H1 (cell line): ENCODE measurements at regions not wholly inside any gene's neighbourhood (a gene's known extent, or its start where the extent isn't known, plus 50 kb on each side); places are given as distances from the start of the nearest gene placed in this dataset.

ENCODE experiments used
- CTCF ChIA-PET: fragments of 300-600 bp; sonication (Branson Sonifier 250); formaldehyde crosslinking; loops from one replicate; lab custom pipeline; 2021; ENCODE audit not compliant: partially characterized antibody; lab: Charles Lee
- POLR2A ChIA-PET: fragments of 300-600 bp; sonication (Branson Sonifier 250); formaldehyde crosslinking; loops from one replicate; lab custom pipeline; 2021; ENCODE audit warnings: inconsistent platforms; ENCODE audit not compliant: partially characterized antibody; lab: Charles Lee
- DNase-seq, 2 experiments: peaks; one replicate each; pipeline versions ENCODE4 v3.0.0 to v3.0.0-alpha.2; 2010 to 2022; ENCODE audit warnings: low spot score in 2 of 2, low read depth in 1 of 2, mixed read lengths in 1 of 2
- FAIRE-seq: peaks from 2 replicates; lab custom pipeline; 2011; peaks lifted over from hg19 to GRCh38; lab: Jason Lieb, UNC
- H2AFZ ChIP-seq: 2 replicates; pipeline ENCODE4 v1.8.1; 2012; ENCODE audit warnings: low read length, inconsistent platforms
- H2AK5ac ChIP-seq: 2 replicates; pipeline ENCODE4 v1.6.1; 2013; ENCODE audit warnings: low read depth, low read length
- H2BK120ac ChIP-seq: replicated peaks from 2 replicates; pipeline ENCODE3; 2013; ENCODE audit warnings: low read depth, low read length, inconsistent platforms
- H2BK12ac ChIP-seq: 2 replicates; pipeline ENCODE4 v1.6.1; 2013; ENCODE audit warnings: low read depth, low read length
- H2BK15ac ChIP-seq: 2 replicates; pipeline ENCODE4 v1.6.1; 2013; ENCODE audit warnings: low read length
- H2BK20ac ChIP-seq: 2 replicates; pipeline ENCODE4 v1.6.1; 2013; ENCODE audit warnings: low read length
- H2BK5ac ChIP-seq: 2 replicates; pipeline ENCODE4 v1.6.1; 2013; ENCODE audit warnings: low read depth, low read length
- H3K14ac ChIP-seq: 2 replicates; pipeline ENCODE4 v1.6.1; 2013; ENCODE audit warnings: inconsistent platforms; ENCODE audit not compliant: insufficient read length
- H3K18ac ChIP-seq: 2 replicates; pipeline ENCODE4 v1.6.1; 2013; ENCODE audit warnings: low read length; ENCODE audit errors: extremely low read depth
- H3K23ac ChIP-seq: 2 replicates; pipeline ENCODE4 v1.6.1; 2013; ENCODE audit warnings: inconsistent platforms; ENCODE audit not compliant: insufficient read length
- H3K23me2 ChIP-seq: 2 replicates; pipeline ENCODE4 v1.6.1; 2013; ENCODE audit warnings: low read depth, low read length
- H3K27ac ChIP-seq: 2 replicates; pipeline ENCODE4 v1.6.1; 2011; ENCODE audit warnings: low read depth, low read length, inconsistent platforms
- H3K27me3 ChIP-seq, 4 experiments: replicated peaks in 1 of 4; 1 replicate in 1 of 4; 2 replicates in 3 of 4; pipeline versions ENCODE4 v1.6.1 to v1.8.1; 2011 to 2013; ENCODE audit warnings: low read length in 3 of 4, mild to moderate bottlenecking in 3 of 4, inconsistent platforms in 2 of 4, mixed read lengths in 2 of 4, moderate library complexity in 1 of 4; ENCODE audit not compliant: control insufficient read depth in 3 of 4, insufficient read depth in 3 of 4; ENCODE audit errors: extremely low read depth in 1 of 4
- H3K36me3 ChIP-seq, 4 experiments: 2 replicates each; pipeline versions ENCODE4 v1.6.1 to v1.8.1; 2011 to 2013; ENCODE audit warnings: mild to moderate bottlenecking in 4 of 4, low read length in 3 of 4, moderate library complexity in 2 of 4, control low read depth in 1 of 4, inconsistent platforms in 1 of 4; ENCODE audit not compliant: insufficient read depth in 4 of 4, control insufficient read depth in 2 of 4
- H3K4ac ChIP-seq: replicated peaks from 2 replicates; pipeline ENCODE3; 2013; ENCODE audit warnings: low read length, low read depth, mixed read lengths, inconsistent platforms; ENCODE audit not compliant: insufficient read length
- H3K4me1 ChIP-seq, 4 experiments: replicated peaks in 1 of 4; 1 replicate in 1 of 4; 2 replicates in 3 of 4; pipeline versions ENCODE4 v1.6.1 to v1.8.1; 2011 to 2013; ENCODE audit warnings: low read length in 3 of 4, inconsistent platforms in 2 of 4, mixed read lengths in 1 of 4; ENCODE audit not compliant: insufficient read depth in 4 of 4, control insufficient read depth in 3 of 4
- H3K4me2 ChIP-seq, 2 experiments: 2 replicates each; pipeline versions ENCODE4 v1.6.1 to v1.8.1; 2011 to 2013; ENCODE audit warnings: low read depth in 2 of 2, low read length in 2 of 2, control low read depth in 1 of 2, inconsistent platforms in 1 of 2, mild to moderate bottlenecking in 1 of 2; ENCODE audit not compliant: insufficient read depth in 1 of 2
- H3K4me3 ChIP-seq, 4 experiments: fragments of 200-600, 300-600 bp in 1 of 4; sonication (generic), shearing (Covaris generic), sonication (Bioruptor Twin) in 1 of 4; 2 replicates each; pipeline versions ENCODE4 v1.5.1 to v1.8.1; 2011 to 2016; ENCODE audit warnings: low read length in 4 of 4, low read depth in 3 of 4, control low read depth in 2 of 4, inconsistent platforms in 2 of 4, mild to moderate bottlenecking in 2 of 4, mixed read lengths in 1 of 4, moderate library complexity in 1 of 4; ENCODE audit not compliant: insufficient read depth in 2 of 4; ENCODE audit errors: extremely low read depth in 1 of 4
- H3K56ac ChIP-seq: replicated peaks from 2 replicates; pipeline ENCODE3; 2013; ENCODE audit warnings: low read depth, mild to moderate bottlenecking, mixed read lengths, low read length, inconsistent platforms; ENCODE audit not compliant: insufficient read length
- H3K79me1 ChIP-seq: 2 replicates; pipeline ENCODE4 v1.6.1; 2013; ENCODE audit warnings: low read depth, low read length, control low read depth
- H3K79me2 ChIP-seq, 2 experiments: 2 replicates each; pipeline versions ENCODE4 v1.6.1 to v1.8.1; 2012 to 2013; ENCODE audit warnings: low read length in 2 of 2, mild to moderate bottlenecking in 2 of 2, inconsistent platforms in 1 of 2; ENCODE audit not compliant: insufficient read depth in 2 of 2, control insufficient read depth in 1 of 2
- H3K9ac ChIP-seq, 4 experiments: replicated peaks in 1 of 4; 1 replicate in 1 of 4; 2 replicates in 3 of 4; pipeline versions ENCODE4 v1.6.1 to v1.8.1; 2011 to 2013; ENCODE audit warnings: low read depth in 3 of 4, low read length in 3 of 4, control low read depth in 2 of 4, mild to moderate bottlenecking in 2 of 4, moderate library complexity in 2 of 4, inconsistent platforms in 1 of 4; ENCODE audit errors: extremely low read depth in 1 of 4
- H3K9me3 ChIP-seq, 2 experiments: 2 replicates each; pipeline versions ENCODE4 v1.6.1 to v1.8.1; 2012 to 2013; ENCODE audit warnings: mild to moderate bottlenecking in 2 of 2, moderate library complexity in 2 of 2, control low read depth in 1 of 2, inconsistent platforms in 1 of 2, low read depth in 1 of 2, low read length in 1 of 2, mixed read lengths in 1 of 2; ENCODE audit not compliant: insufficient read depth in 2 of 2
- H4K20me1 ChIP-seq, 2 experiments: replicated peaks in 1 of 2; 2 replicates each; pipeline versions ENCODE3 to v1.8.1; 2011 to 2013; ENCODE audit warnings: inconsistent platforms in 2 of 2, low read length in 2 of 2, mild to moderate bottlenecking in 1 of 2; ENCODE audit not compliant: insufficient read depth in 2 of 2, control insufficient read depth in 1 of 2
- H4K5ac ChIP-seq: 2 replicates; pipeline ENCODE4 v1.6.1; 2013; ENCODE audit warnings: low read length, low read depth, mixed read lengths, inconsistent platforms; ENCODE audit not compliant: insufficient read length
- H4K8ac ChIP-seq: 2 replicates; pipeline ENCODE4 v1.8.0; 2013; ENCODE audit warnings: mild to moderate bottlenecking, moderate library complexity, low read length, inconsistent platforms; ENCODE audit not compliant: insufficient read depth; ENCODE audit errors: extremely low read depth
- H4K91ac ChIP-seq: replicated peaks from 2 replicates; pipeline ENCODE3; 2013; ENCODE audit warnings: low read length, mixed read lengths, inconsistent platforms; ENCODE audit not compliant: insufficient read length
- CEBPB ChIP-seq: IDR thresholded peaks from 2 replicates; pipeline ENCODE4 v1.6.1; 2012; ENCODE audit warnings: low read depth, low read length
- CTBP2 ChIP-seq: IDR thresholded peaks from 2 replicates; pipeline ENCODE4 v1.7.0; 2011; ENCODE audit warnings: borderline replicate concordance, mild to moderate bottlenecking, moderate library complexity, mixed read lengths, low read length; ENCODE audit not compliant: insufficient read depth, insufficient read length
- KDM5A ChIP-seq: fragments of 200-600 bp; IDR thresholded peaks from 2 replicates; pipeline ENCODE4 v1.7.1; 2012; ENCODE audit warnings: mild to moderate bottlenecking, low read length, inconsistent platforms, mixed read lengths
- NRF1 ChIP-seq: IDR thresholded peaks from 2 replicates; pipeline ENCODE4 v1.6.1; 2011; ENCODE audit warnings: mild to moderate bottlenecking, low read depth, low read length, improper control_type of control experiment
- POLR2AphosphoS5 ChIP-seq: IDR thresholded peaks from 2 replicates; pipeline ENCODE4 v1.6.1; 2011; ENCODE audit warnings: low read depth, low read length
- RAD21 ChIP-seq, 2 experiments: IDR thresholded peaks in 1 of 2; conservative IDR thresholded peaks in 1 of 2; 2 replicates each; pipeline ENCODE4 v1.6.1; 2011; ENCODE audit warnings: low read depth in 2 of 2, low read length in 2 of 2, improper control_type of control experiment in 1 of 2, inconsistent platforms in 1 of 2, mild to moderate bottlenecking in 1 of 2, moderate library complexity in 1 of 2
- RXRA ChIP-seq: IDR thresholded peaks from 2 replicates; pipeline ENCODE4 v1.6.1; 2011; ENCODE audit warnings: low read depth, mild to moderate bottlenecking, low read length, moderate library complexity; ENCODE audit not compliant: insufficient read depth
- SAP30 ChIP-seq: fragments of 300-600 bp; sonication (generic); IDR thresholded peaks from 2 replicates; pipeline ENCODE4 v1.7.1; 2012; ENCODE audit warnings: low read length, moderate library complexity, mild to moderate bottlenecking, inconsistent platforms; ENCODE audit not compliant: insufficient read depth, insufficient replicate concordance
- SIN3A ChIP-seq, 2 experiments: IDR thresholded peaks in 1 of 2; conservative IDR thresholded peaks in 1 of 2; 2 replicates each; pipeline ENCODE4 v1.6.1; 2011 to 2012; ENCODE audit warnings: low read length in 2 of 2, improper control_type of control experiment in 1 of 2, low read depth in 1 of 2, mild to moderate bottlenecking in 1 of 2
- SIRT6 ChIP-seq: IDR thresholded peaks from one replicate; pipeline ENCODE4 v1.7.1; 2012; ENCODE audit warnings: low read length, inconsistent platforms
- SIX5 ChIP-seq: IDR thresholded peaks from 2 replicates; pipeline ENCODE4 v1.6.1; 2011; ENCODE audit warnings: mild to moderate bottlenecking, low read depth, low read length
- SP1 ChIP-seq: IDR thresholded peaks from 2 replicates; pipeline ENCODE4 v1.6.1; 2011; ENCODE audit warnings: low read depth, low read length
- SP2 ChIP-seq: IDR thresholded peaks from 2 replicates; pipeline ENCODE4 v1.6.1; 2012; ENCODE audit warnings: mild to moderate bottlenecking, low read length, inconsistent platforms
- WGBS, 2 experiments: shearing (Covaris generic) in 1 of 2; methylation state at CpG; one replicate each; pipeline versions ENCODE4 v1.1.6 to v1.1.7; 2013 to 2015; ENCODE audit warnings: low lambda C conversion rate in 2 of 2, mixed read lengths in 2 of 2, inconsistent platforms in 1 of 2, low coverage in 1 of 2, missing lambda C conversion rate in 1 of 2; ENCODE audit not compliant: insufficient replicate concordance in 2 of 2, insufficient coverage in 1 of 2, insufficient read length in 1 of 2; ENCODE audit errors: extremely low coverage in 1 of 2, missing lambda C conversion rate in 1 of 2; 5-methylcytosine and 5-hydroxymethylcytosine counted together
- TF ChIP-seq, protein P1 (sequence below): IDR thresholded peaks from 2 replicates; pipeline ENCODE4 v1.6.1; 2011; ENCODE audit warnings: low read length, improper control_type of control experiment

DNA sequence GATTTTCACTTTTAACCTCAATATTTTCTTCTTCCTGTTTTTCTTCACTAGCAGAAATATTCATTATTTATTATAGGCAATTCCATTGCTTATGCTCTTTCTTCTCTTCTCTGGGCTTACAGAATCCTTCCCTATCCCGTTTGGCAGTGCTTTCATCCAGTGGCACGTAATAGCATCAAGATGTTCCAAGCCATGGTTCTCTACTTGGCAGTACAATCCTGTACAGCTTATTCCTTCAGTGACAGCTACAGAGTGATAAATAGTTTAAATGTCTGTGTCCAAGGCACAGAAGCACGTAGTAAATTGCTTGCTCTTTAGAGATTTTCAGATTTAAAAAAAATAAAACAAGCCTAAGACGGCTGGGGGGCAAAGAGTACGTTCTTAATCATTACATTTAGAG is 1964.3 kb downstream of the SUCLG1 start:
- Histone ChIP-seq H3K23ac (no peak overlapping the region), H3K79me1 (no peaks in the 10 kb centered on the region), H3K23me2 (no peaks in the 10 kb centered on the region), H2BK15ac (no peak overlapping the region), H2BK5ac (no peak overlapping the region), H3K4me2 (no peak overlapping the region), H3K79me2 (no peaks in the 10 kb centered on the region), H3K4me1 (no peaks in the 10 kb centered on the region), H2BK120ac (no peak overlapping the region), H3K4ac (no peak overlapping the region), H4K8ac (no peak overlapping the region), H2BK20ac (no peak overlapping the region), H3K4me3 (no peak overlapping the region), H3K9me3 (peaks cover 0 to 7% of the 10 kb centered on the region in 2 experiments; a peak in 1 of 4 replicates), H3K36me3 (no peaks in the 10 kb centered on the region; a peak in 1 of 8 replicates), H3K27me3 (no peaks in the 10 kb centered on the region), H4K5ac (no peak overlapping the region), H3K14ac (no peak overlapping the region), H3K18ac (no peak overlapping the region), H3K27ac (no peak overlapping the region), H2BK12ac (no peak overlapping the region), H4K91ac (no peak overlapping the region), H4K20me1 (no peaks in the 10 kb centered on the region), H2AK5ac (no peak overlapping the region), H3K56ac (no peak overlapping the region), H3K9ac (no peak overlapping the region), H2AFZ (no peak overlapping the region)
- no peak for FAIRE-seq
- no peak for DNase-seq
- POLR2A ChIA-PET: interaction anchor here (0.6 kb wide), 1 partner anchor 13 kb away, joined by 3 read pairs; no protein-coding TSS in a partner anchor
- CTCF ChIA-PET: no interaction called here
- WGBS, 2 experiments: 96% methylated on average over 5 of the region's 5 CpGs; no CpG with 5 or more reads in 1 of the 2 experiments
- TF ChIP-seq CTBP2 (no peak), SP2 (no peak), SIRT6 (no peak), SP1 (no peak), SIX5 (no peak), NRF1 (no peak), SAP30 (no peak), SIN3A (conservative IDR thresholded peaks at IDR 0.05 in 1 of 2, IDR thresholded peaks at IDR 0.05 in 1 of 2; ENCODE audit: low read depth in 1 of 2, low read length in 2 of 2) (no peak), RAD21 (IDR thresholded peaks at IDR 0.05 in 1 of 2, conservative IDR thresholded peaks at IDR 0.05 in 1 of 2; ENCODE audit: low read depth in 2 of 2, low read length in 2 of 2) (no peak), CEBPB (no peak), RXRA (no peak), POLR2AphosphoS5 (no peak), KDM5A (no peak)
- TF ChIP-seq, protein P1, sequence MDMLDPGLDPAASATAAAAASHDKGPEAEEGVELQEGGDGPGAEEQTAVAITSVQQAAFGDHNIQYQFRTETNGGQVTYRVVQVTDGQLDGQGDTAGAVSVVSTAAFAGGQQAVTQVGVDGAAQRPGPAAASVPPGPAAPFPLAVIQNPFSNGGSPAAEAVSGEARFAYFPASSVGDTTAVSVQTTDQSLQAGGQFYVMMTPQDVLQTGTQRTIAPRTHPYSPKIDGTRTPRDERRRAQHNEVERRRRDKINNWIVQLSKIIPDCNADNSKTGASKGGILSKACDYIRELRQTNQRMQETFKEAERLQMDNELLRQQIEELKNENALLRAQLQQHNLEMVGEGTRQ: no peak
